Hepatocyte (in vitro differentiated cells): ENCODE measurements at regions not wholly inside any gene's neighbourhood (a gene's known extent, or its start where the extent isn't known, plus 50 kb on each side); places are given as distances from the start of the nearest gene placed in this dataset.

Experiments
- DNase-seq: peaks from one replicate; pipeline ENCODE4 v3.0.0-alpha.2; 2016; ENCODE audit warnings: low spot score
- H2AFZ ChIP-seq: fragments of 200-600 bp; sonication (generic); 2 replicates; pipeline ENCODE4 v1.6.0; 2016; ENCODE audit warnings: antibody characterized with exemption, mild to moderate bottlenecking
- H3K27ac ChIP-seq: fragments of 200-600 bp; sonication (generic); 2 replicates; pipeline ENCODE4 v1.5.1; 2016; ENCODE audit warnings: mild to moderate bottlenecking
- H3K27me3 ChIP-seq: fragments of 200-600 bp; sonication (generic); 2 replicates; pipeline ENCODE4 v1.6.1; 2016
- H3K36me3 ChIP-seq: fragments of 200-600 bp; sonication (generic); replicated peaks from 2 replicates; pipeline ENCODE4 v1.5.1; 2016; ENCODE audit warnings: low read depth; ENCODE audit not compliant: insufficient read depth
- H3K4me1 ChIP-seq: fragments of 200-600 bp; sonication (generic); 2 replicates; pipeline ENCODE4 v1.5.1; 2016; ENCODE audit warnings: mild to moderate bottlenecking, moderate library complexity; ENCODE audit not compliant: insufficient read depth
- H3K4me2 ChIP-seq: fragments of 200-600 bp; sonication (generic); 2 replicates; pipeline ENCODE4 v1.6.0; 2016
- H3K4me3 ChIP-seq: fragments of 200-600 bp; sonication (generic); 2 replicates; pipeline ENCODE4 v1.5.1; 2016; ENCODE audit warnings: mild to moderate bottlenecking
- H3K79me2 ChIP-seq: fragments of 200-600 bp; sonication (generic); 2 replicates; pipeline ENCODE4 v1.6.0; 2017; ENCODE audit warnings: mild to moderate bottlenecking
- H3K9me2 ChIP-seq: fragments of 200-600 bp; sonication (generic); replicated peaks from 2 replicates; pipeline ENCODE4 v1.6.0; 2017; ENCODE audit warnings: mild to moderate bottlenecking; ENCODE audit not compliant: insufficient read depth
- H3K9me3 ChIP-seq: fragments of 200-600 bp; sonication (generic); 2 replicates; pipeline ENCODE4 v1.5.1; 2016; ENCODE audit warnings: low read depth, mild to moderate bottlenecking
- H4K20me1 ChIP-seq: fragments of 200-600 bp; sonication (generic); 2 replicates; pipeline ENCODE4 v1.6.0; 2016; ENCODE audit warnings: mild to moderate bottlenecking; ENCODE audit not compliant: insufficient read depth, poor library complexity, severe bottlenecking
- CTCF ChIP-seq: fragments of 200-600 bp; sonication (generic); IDR thresholded peaks from 2 replicates; pipeline ENCODE4 v1.5.1; 2016; ENCODE audit warnings: antibody characterized with exemption, mild to moderate bottlenecking; ENCODE audit not compliant: poor library complexity
- EZH2 ChIP-seq: fragments of 200-600 bp; sonication (generic); IDR thresholded peaks from 2 replicates; pipeline ENCODE4 v1.6.1; 2016; ENCODE audit warnings: antibody characterized with exemption, mild to moderate bottlenecking, borderline replicate concordance
- EZH2phosphoT487 ChIP-seq: fragments of 200-600 bp; sonication (generic); IDR thresholded peaks from one replicate; pipeline ENCODE4 v1.6.1; 2018; ENCODE audit warnings: antibody characterized with exemption, mild to moderate bottlenecking, low read depth, moderate library complexity; ENCODE audit not compliant: unreplicated experiment, severe bottlenecking
- WGBS: methylation state at CpG from one replicate; pipeline ENCODE4 v1.1.6; 2016; ENCODE audit warnings: low lambda C conversion rate; ENCODE audit errors: missing lambda C conversion rate; 5-methylcytosine and 5-hydroxymethylcytosine counted together

- H3K27ac ChIP-seq: no peak overlapping the region
- no peaks in the 10 kb centered on the region for H3K36me3 ChIP-seq
- no peaks in the 10 kb centered on the region for H3K9me2 ChIP-seq
- H3K9me3 ChIP-seq: no peaks in the 10 kb centered on the region
- WGBS: 80% methylated on average over 8 of the region's 8 CpGs
- no peaks in the 10 kb centered on the region for H3K4me1 ChIP-seq
- TF ChIP-seq EZH2 (no peak), CTCF (no peak), EZH2phosphoT487 (no peak)
- no peak overlapping the region for H3K4me2 ChIP-seq
- no peaks in the 10 kb centered on the region for H4K20me1 ChIP-seq
- no peak overlapping the region for H3K4me3 ChIP-seq
- H2AFZ ChIP-seq: no peak overlapping the region
- no peak for DNase-seq
- no peaks in the 10 kb centered on the region for H3K79me2 ChIP-seq
- no peaks in the 10 kb centered on the region for H3K27me3 ChIP-seq
These were observed 62.6 kb upstream of the ZSWIM2 start for GRCh38 chr2:186911551-186912085.

- Histone ChIP-seq H3K9me3 (no peaks in the 10 kb centered on the region), H3K79me2 (no peaks in the 10 kb centered on the region), H3K36me3 (no peaks in the 10 kb centered on the region), H4K20me1 (no peaks in the 10 kb centered on the region), H3K27me3 (no peaks in the 10 kb centered on the region), H3K4me2 (no peak overlapping the region), H3K9me2 (no peaks in the 10 kb centered on the region), H2AFZ (no peak overlapping the region), H3K4me1 (no peaks in the 10 kb centered on the region), H3K27ac (no peak overlapping the region), H3K4me3 (no peak overlapping the region)
- 85% methylated on average over 4 of the region's 4 CpGs for WGBS
- DNase-seq: no peak
- no peak for TF ChIP-seq EZH2
- TF ChIP-seq EZH2phosphoT487: no peak
- no peak for TF ChIP-seq CTCF
These were observed 62.0 kb upstream of the ZSWIM2 start for GRCh38 chr2:186910996-186911395.

GRCh38 chr2:186909095-186909494, 60.1 kb upstream of the ZSWIM2 start:
- TF ChIP-seq EZH2: no peak
- TF ChIP-seq EZH2phosphoT487: no peak
- no peak for TF ChIP-seq CTCF
- H2AFZ ChIP-seq: no peak overlapping the region
- no peaks in the 10 kb centered on the region for H4K20me1 ChIP-seq
- H3K9me2 ChIP-seq: no peaks in the 10 kb centered on the region
- H3K27ac ChIP-seq: no peak overlapping the region
- H3K79me2 ChIP-seq: no peaks in the 10 kb centered on the region
- DNase-seq: no peak
- no peaks in the 10 kb centered on the region for H3K4me1 ChIP-seq
- no peak overlapping the region for H3K4me2 ChIP-seq
- no peaks in the 10 kb centered on the region for H3K27me3 ChIP-seq
- H3K36me3 ChIP-seq: no peaks in the 10 kb centered on the region
- no peak overlapping the region for H3K4me3 ChIP-seq
- 90% methylated on average over 3 of the region's 3 CpGs for WGBS
- H3K9me3 ChIP-seq: no peaks in the 10 kb centered on the region

GRCh38 chr2:186907897-186908296, 58.9 kb upstream of the ZSWIM2 start:
- Histone ChIP-seq H3K27ac (no peak overlapping the region), H3K4me3 (no peak overlapping the region), H2AFZ (no peak overlapping the region), H3K4me1 (no peaks in the 10 kb centered on the region), H3K79me2 (no peaks in the 10 kb centered on the region), H3K27me3 (no peaks in the 10 kb centered on the region), H3K9me3 (no peaks in the 10 kb centered on the region), H3K36me3 (no peaks in the 10 kb centered on the region), H3K9me2 (no peaks in the 10 kb centered on the region), H4K20me1 (no peaks in the 10 kb centered on the region), H3K4me2 (no peak overlapping the region)
- TF ChIP-seq EZH2 (no peak), CTCF (no peak), EZH2phosphoT487 (no peak)
- 57% methylated on average over 1 of the region's 1 CpG for WGBS
- DNase-seq: no peak
